KMS-11 (cell line): ENCODE measurements at regions not wholly inside any gene's neighbourhood (a gene's known extent, or its start where the extent isn't known, plus 50 kb on each side); places are given as distances from the start of the nearest gene placed in this dataset.
"Not testable (repeated sequence)": the region's sequence is repeated elsewhere in the genome, so short reads cannot be mapped to it uniquely, and the experiment has no call there.

ENCODE experiments used
- H2AFZ ChIP-seq: fragments of 200-600 bp; sonication (generic); 2 replicates; pipeline ENCODE4 v1.6.1; 2016; ENCODE audit warnings: antibody characterized with exemption, mixed run types, low read depth
- H3K27ac ChIP-seq: fragments of 200-600 bp; sonication (generic); 2 replicates; pipeline ENCODE4 v1.6.1; 2016; ENCODE audit warnings: mild to moderate bottlenecking, mixed run types
- H3K27me3 ChIP-seq: fragments of 200-600 bp; sonication (generic); 2 replicates; pipeline ENCODE4 v1.6.1; 2017; ENCODE audit warnings: mild to moderate bottlenecking, low read depth, mixed run types, moderate library complexity; ENCODE audit not compliant: insufficient read depth
- H3K36me3 ChIP-seq: fragments of 200-600 bp; sonication (generic); 2 replicates; pipeline ENCODE4 v1.6.1; 2017; ENCODE audit warnings: mild to moderate bottlenecking, mixed run types; ENCODE audit not compliant: insufficient read depth
- H3K4me1 ChIP-seq: fragments of 200-600 bp; sonication (generic); 2 replicates; pipeline ENCODE4 v1.6.1; 2016; ENCODE audit warnings: mild to moderate bottlenecking, low read depth, mixed run types; ENCODE audit not compliant: poor library complexity, severe bottlenecking
- H3K4me2 ChIP-seq: fragments of 200-600 bp; sonication (generic); 2 replicates; pipeline ENCODE4 v1.7.0; 2016; ENCODE audit warnings: mild to moderate bottlenecking, mixed run types
- H3K4me3 ChIP-seq: fragments of 200-600 bp; sonication (generic); IDR thresholded peaks from 2 replicates; pipeline ENCODE4 v1.6.1; 2017; ENCODE audit warnings: low read depth, low read length, mixed read lengths; ENCODE audit not compliant: insufficient read depth
- H3K79me2 ChIP-seq: fragments of 200-600 bp; sonication (generic); 2 replicates; pipeline ENCODE4 v1.6.1; 2016; ENCODE audit warnings: low read depth, mixed run types; ENCODE audit not compliant: insufficient read depth
- H3K9ac ChIP-seq: fragments of 200-600 bp; sonication (generic); 2 replicates; pipeline ENCODE4 v1.6.1; 2016; ENCODE audit warnings: mild to moderate bottlenecking, mixed run types
- H4K20me1 ChIP-seq: fragments of 200-600 bp; sonication (generic); 2 replicates; pipeline ENCODE4 v1.6.1; 2016; ENCODE audit warnings: mild to moderate bottlenecking, mixed run types; ENCODE audit not compliant: insufficient read depth
- CTCF ChIP-seq: fragments of 200-600 bp; sonication (generic); conservative IDR thresholded peaks from 2 replicates; pipeline ENCODE4 v1.6.1; 2017; ENCODE audit warnings: low read depth, mild to moderate bottlenecking, antibody characterized with exemption, low read length, moderate library complexity, mixed read lengths

DNA sequence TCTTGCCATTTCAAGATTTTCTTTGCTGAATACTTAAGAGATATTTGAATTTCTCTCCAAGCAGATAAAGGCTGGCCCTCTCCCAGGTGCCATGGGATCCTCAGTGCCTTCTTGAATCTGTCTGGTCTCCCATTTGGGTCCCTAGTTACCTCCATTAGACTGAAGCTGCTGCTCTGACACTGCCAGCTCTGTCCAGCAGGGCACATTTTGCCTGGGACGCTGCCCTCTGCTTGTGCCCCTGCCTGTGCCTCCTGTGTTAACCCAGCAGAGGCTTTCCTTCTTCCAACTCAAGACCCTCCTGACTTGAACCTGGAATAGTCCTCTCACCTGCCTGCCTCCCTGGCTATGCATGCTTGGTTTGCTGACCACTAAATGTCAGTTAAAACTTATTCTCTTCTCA lies 406.3 kb downstream of the BUD13 start:
- Histone ChIP-seq H2AFZ (no peak overlapping the region), H3K4me1 (no peaks in the 10 kb centered on the region), H3K79me2 (no peaks in the 10 kb centered on the region), H3K27ac (no peak overlapping the region), H3K9ac (no peak overlapping the region), H4K20me1 (no peaks in the 10 kb centered on the region), H3K4me2 (no peak overlapping the region), H3K27me3 (no peaks in the 10 kb centered on the region), H3K4me3 (no peak overlapping the region), H3K36me3 (no peaks in the 10 kb centered on the region)
- TF ChIP-seq CTCF: no peak

- not testable (repeated sequence) for H3K4me2 ChIP-seq, H3K79me2 ChIP-seq, H3K27ac ChIP-seq, H3K4me1 ChIP-seq, H2AFZ ChIP-seq, H4K20me1 ChIP-seq, H3K4me3 ChIP-seq, H3K9ac ChIP-seq, H3K36me3 ChIP-seq, H3K27me3 ChIP-seq
Measured at GRCh38 chr11:116364925-116365324, 407.9 kb downstream of the BUD13 start.

DNA sequence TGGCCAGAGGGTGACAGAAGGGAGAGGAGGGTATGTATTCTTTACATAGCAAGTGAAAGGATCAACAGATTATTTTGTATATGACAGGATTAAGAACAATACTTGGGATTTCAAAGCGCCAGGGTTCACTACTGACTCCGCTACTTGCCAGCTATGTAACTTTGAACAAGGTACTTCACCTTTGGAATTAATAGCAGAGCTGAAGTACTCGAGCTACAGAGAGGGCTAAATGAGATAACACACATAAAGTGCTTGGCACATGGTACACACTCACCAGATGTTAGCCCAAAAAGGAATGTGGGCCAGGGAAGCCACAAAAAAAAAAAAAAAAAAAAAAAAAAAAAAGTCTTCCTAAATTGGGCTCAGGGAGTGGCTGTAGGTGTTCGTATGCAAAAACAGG lies 408.4 kb downstream of the BUD13 start:
- no peaks in the 10 kb centered on the region for H3K36me3 ChIP-seq
- H3K4me3 ChIP-seq: no peak overlapping the region
- H3K4me1 ChIP-seq: no peaks in the 10 kb centered on the region
- no peak overlapping the region for H3K27ac ChIP-seq
- H4K20me1 ChIP-seq: no peaks in the 10 kb centered on the region
- no peak overlapping the region for H3K9ac ChIP-seq
- H3K27me3 ChIP-seq: no peaks in the 10 kb centered on the region
- no peaks in the 10 kb centered on the region for H3K79me2 ChIP-seq
- H2AFZ ChIP-seq: no peak overlapping the region
- no peak overlapping the region for H3K4me2 ChIP-seq
- no peak for TF ChIP-seq CTCF

GRCh38 chr11:116360221-116360941 lies 412.4 kb downstream of the BUD13 start:
- H3K36me3 ChIP-seq: no peaks in the 10 kb centered on the region
- H3K4me1 ChIP-seq: no peaks in the 10 kb centered on the region
- no peak overlapping the region for H2AFZ ChIP-seq
- no peaks in the 10 kb centered on the region for H3K27me3 ChIP-seq
- no peak overlapping the region for H3K4me3 ChIP-seq
- H3K4me2 ChIP-seq: no peak overlapping the region
- no peak overlapping the region for H3K9ac ChIP-seq
- no peak overlapping the region for H3K27ac ChIP-seq
- no peaks in the 10 kb centered on the region for H4K20me1 ChIP-seq
- no peak for TF ChIP-seq CTCF
- H3K79me2 ChIP-seq: no peaks in the 10 kb centered on the region

DNA sequence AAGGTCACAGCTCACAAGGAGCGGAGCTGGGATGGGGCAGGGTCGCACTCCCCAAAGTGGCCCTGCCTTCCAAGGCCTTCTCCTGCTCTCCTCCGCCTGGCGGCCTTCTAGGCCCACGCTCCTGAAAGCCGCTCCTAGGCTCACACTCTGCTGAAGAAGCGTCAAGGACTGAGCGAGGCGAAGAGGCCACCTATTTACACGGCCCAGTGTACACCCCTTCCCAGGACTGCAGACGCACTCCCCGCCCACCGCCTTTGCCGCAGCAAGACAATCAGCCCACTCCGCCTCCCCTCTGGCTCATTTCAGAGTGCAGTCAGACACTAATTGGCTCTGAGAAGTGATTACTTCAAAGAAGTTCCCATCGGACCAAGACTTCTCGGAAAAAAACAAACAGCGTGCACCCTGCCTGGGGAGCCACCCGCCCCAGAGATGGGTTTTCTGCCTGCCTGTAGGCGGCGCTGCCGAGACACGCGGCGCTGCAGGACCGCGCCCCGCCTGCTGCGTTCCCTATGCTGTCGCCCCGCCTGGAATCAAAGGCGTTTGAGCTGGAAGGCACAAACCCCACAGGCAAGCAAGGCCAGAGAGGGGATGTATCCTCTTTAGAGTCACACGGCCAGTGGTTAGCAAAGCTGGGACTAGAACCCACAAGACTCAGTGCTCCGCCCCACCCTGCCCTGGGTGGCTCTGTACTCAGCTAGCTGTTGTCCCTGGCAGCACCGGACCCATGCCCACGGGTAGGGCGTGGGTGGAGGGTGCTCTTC lies 414.8 kb downstream of the BUD13 start:
- H3K36me3 ChIP-seq: no peaks in the 10 kb centered on the region
- no peak overlapping the region for H3K27ac ChIP-seq
- no peak for TF ChIP-seq CTCF
- no peaks in the 10 kb centered on the region for H3K79me2 ChIP-seq
- H3K9ac ChIP-seq: no peak overlapping the region
- no peak overlapping the region for H3K4me3 ChIP-seq
- H3K27me3 ChIP-seq: no peaks in the 10 kb centered on the region
- no peaks in the 10 kb centered on the region for H3K4me1 ChIP-seq
- no peak overlapping the region for H3K4me2 ChIP-seq
- H4K20me1 ChIP-seq: no peaks in the 10 kb centered on the region
- H2AFZ ChIP-seq: no peak overlapping the region
